Stimulated activated CD4-positive, alpha-beta T cell treated with anti-CD3 and anti-CD28 coated beads, Interleukin-12 subunit alpha, Interleukin-12 subunit beta, amount 100 ng/mL, for 48 hours (primary cell): ENCODE measurements at regions not wholly inside any gene's neighbourhood (a gene's known extent, or its start where the extent isn't known, plus 50 kb on each side); places are given as distances from the start of the nearest gene placed in this dataset.

ENCODE experiments used
- DNase-seq, 3 donors: peaks; one replicate each; pipeline ENCODE4 v3.0.0-alpha.2; 2020; ENCODE audit warnings: low read depth in 2 of 3, low spot score in 1 of 3

DNA sequence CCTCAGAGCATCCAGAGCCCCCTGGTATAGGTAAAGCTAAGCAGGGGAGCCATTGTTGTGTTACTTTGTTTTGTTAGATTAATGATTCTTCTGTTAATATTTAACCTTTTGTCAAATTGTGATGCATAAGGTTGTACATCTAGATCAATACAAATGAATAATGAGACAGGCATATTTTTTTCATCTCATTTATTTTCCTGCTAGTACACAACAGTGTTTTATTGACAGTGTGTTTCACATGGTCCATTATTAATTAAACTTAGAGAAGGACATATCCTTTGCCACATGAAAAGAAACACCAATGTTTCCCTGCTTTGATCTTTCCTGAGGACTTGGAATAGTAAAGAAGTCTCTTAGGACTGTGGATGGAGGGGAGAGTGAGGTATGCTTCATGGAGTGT lies 543.6 kb upstream of the CFAP20DC start:
- DNase-seq, result no peak

DNA sequence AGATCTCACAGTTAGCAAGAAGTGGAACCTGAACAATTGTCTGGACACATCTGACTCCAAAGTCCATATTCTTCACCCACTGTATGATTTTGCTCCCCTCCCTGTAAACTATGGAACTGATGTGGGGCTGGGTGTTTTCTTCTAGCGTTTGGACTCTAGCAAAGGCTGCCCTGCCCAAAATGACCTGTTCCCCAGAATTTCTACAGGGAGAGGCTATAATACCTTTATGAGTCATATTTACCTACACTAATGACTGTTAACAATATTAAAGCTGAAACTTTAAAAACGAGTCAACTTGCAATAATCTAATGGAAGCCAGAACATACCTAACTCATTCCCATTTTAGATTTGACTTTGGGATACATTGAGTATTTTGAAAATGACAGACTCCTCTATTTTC lies 531.2 kb upstream of the CFAP20DC start:
- no peak for DNase-seq

DNA sequence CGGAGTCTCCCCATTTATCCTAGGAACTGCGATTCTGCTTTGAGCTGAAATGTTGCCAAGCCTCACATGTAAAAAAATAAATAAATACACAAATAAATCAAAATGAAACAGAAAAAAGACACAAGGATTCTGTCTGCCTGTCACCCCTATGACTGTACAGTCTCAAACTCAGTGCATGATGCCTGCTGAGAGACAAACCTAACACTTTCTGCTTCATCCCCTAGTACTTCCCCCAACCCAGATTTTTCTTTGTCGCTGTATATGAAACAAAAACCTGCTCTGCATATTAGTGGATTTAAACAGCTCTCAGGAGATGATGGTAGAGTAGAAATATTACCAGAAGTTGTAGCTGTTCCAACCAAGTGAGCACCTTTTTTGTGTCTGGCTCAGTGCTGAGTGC lies 530.7 kb upstream of the CFAP20DC start:
- DNase-seq, result no peak

DNA sequence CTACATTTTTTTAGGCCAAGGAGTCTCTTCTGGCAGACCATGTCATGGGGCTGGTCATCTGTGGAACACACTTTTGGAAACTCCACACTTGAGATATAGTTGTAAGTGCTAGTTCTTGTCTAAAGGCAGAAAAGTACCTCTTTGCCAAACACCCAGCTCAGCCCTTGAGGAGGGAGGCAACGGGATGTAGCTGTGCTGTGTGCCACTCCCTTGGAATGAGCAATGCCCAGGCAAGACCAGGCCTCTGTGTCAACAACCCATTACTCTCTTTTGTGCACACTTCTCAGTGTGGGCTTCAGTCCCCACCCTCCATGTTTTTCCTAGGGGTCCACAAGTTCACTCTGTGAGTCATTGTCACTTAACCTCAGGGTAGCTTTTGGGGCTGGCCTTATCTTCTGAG lies 528.3 kb upstream of the CFAP20DC start:
- no peak for DNase-seq

DNA sequence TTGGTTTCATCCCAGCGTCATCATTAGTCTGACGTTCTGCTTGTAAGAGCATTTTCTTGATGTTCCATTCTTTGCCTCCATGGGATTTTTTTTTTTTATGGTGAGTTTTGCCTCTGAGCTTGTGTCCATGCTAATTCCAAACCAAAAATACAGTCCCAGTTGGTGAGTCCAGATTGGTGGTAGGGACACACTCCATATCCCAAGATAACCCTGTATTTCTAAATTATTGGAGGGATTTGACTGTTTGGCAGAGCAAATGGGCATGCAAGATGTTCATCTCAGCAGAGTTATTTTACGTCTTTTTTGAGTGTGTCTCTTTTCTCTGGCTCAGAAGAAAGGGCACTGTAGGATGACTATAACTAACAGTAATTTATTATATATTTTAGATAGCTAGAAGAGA lies 526.8 kb upstream of the CFAP20DC start:
- DNase-seq, result no peak

DNA sequence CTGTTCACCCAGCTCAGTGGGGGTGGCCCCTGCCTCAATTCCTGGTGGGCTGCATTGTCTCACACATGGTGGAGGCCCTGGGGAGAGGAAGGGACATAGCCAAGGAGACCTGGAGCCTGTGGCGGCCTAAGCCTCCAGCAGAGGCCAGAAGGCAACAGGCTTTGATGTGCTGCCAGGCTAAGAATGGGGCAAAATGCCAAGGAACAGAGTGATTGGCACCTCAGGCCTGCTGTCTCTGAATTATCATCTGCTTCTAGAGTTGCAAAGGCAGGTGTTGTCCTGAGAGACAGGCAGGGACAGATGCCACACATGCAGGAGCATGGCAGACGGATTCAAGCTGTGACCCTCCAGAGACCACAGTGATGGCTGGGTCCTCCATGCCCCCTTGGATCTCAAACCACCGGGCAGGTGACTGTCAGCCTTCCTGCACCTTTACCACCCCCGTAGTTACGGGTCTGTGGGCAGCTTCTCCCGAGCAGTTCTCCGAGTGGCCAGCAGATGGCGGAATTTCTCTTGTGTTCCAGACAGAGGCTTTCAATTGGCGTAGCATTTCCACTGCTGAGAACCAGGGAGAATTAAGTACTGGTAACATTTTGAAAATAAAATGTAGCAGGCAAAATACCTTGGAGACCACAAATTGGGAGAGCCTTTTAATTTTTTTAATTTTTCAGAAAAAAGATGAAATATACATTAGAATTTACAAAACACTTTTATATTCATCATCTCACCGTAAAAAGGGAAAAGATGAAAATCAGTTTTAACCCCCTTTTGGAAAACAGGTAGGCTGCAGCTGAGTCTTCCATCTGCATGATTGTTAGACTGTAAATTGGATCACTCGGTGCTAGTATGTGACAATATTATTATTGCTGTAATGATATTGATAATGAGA lies 525.5 kb upstream of the CFAP20DC start:
- DNase-seq, result peak; percentile 78 to 89 (median 79)

DNA sequence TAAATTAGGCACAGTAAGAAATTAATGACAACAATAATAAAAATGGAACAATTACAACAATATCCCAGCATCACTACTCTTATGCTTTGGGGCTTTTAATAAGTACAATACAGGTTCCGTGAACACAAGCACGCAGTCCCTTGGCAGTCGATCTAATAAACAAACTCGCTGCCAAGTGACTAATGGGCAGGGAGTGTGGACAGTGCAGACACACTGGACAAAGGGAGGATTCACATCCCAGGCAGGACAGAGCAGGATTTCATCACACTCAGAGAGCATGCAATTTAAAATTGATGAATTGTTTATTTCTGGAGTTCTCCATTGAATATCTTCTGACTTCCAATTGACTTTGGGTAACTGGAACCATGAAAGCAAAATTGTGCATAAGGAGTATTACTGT lies 524.1 kb upstream of the CFAP20DC start:
- no peak for DNase-seq

DNA sequence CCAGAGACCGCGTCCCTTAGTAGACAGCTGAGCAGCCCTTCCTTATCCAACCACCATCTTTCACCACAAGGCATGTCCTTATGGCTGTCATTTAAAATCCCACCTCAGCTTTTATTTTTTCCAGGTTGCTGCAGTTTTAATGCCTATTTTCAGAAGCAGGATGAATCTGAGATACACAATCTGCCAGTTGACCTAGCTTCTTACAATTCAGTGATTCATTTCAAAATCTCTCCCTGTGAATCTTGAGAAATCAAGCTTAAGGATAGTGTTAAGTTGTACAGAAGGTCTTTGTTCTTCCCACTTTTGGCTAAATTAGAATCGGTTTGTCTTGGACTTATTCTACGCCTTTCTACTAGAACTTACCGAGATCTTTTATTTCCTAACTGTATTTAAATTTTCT lies 522.3 kb upstream of the CFAP20DC start:
- no peak for DNase-seq

DNA sequence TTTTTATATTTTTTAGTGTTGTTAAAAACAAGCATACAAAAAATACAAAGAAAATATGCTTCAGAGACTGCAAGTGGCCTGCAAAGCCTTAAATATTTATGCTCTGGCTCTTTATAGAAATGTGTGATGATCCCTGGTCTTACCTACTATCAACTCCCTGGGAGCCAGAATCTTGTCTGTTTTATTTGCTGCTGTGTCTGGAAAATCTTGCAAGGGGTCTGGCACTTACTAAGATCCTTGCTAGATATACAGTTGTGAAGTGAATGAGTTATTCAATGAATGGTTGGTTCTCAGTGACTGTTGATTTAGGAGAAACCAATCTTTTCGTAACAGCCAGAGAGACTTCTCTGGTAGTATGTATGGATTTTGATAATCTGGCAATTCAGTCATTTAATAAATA lies 521.0 kb upstream of the CFAP20DC start:
- DNase-seq, result no peak

DNA sequence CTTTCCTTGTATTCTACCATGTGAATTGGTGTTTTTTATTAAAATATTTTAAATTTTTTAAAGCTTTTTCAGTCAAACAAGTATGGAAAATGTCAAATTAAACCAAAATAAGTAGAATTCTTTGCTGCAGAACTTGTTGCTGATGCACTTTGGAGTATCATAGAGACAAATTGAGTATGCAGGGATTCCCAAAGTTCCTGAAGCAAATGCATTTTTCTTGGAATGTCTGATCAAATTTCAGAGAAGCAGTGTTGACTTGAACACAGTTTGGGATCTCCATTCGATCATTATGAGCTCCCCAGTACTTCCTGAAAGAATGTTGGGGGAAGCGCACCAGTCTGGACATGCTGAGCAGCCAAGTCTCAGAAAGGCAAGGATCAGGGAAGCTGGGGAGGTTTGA lies 517.8 kb upstream of the CFAP20DC start:
- no peak for DNase-seq

DNA sequence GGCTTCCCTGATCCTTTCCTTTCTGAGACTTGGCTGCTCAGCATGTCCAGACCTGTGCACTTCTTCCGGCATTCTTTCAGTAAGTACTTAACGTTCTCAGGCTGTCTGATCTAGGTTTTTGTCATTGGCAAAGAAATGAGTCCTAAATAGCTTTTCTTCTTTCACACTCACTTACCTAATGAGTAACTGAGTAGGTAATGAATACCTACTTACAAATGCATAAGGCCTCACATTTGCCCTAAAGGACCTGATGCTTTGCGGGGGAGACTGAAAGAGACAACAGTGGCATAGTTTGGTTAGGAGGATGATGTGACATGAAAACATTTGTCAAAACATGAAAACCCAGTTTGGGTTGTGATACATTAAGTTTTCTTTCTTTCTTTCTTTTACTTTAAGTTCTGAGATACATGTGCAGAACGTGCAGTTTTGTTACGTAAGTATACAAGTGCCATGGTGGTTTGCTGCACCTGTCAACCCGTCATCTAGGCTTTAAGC lies 516.7 kb upstream of the CFAP20DC start:
- DNase-seq, result no peak

DNA sequence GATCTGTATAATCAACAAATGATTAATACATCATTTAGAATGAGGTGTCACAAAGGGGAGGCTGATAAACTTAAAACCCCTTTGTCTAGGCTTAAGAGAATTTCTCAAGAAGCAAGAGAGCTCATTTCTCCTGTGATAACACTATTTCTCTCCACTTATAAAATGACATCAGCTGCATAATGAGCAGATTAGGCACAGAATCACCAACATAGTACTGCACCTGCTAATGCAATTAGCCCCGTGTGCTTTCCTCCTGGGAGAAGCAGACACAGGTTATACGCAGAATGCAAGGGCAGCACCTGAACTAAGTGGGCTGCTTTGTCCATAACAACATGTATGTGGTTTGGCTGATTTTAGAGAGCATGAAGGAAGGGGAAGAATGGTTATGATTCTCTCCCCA lies 515.3 kb upstream of the CFAP20DC start:
- no peak for DNase-seq

DNA sequence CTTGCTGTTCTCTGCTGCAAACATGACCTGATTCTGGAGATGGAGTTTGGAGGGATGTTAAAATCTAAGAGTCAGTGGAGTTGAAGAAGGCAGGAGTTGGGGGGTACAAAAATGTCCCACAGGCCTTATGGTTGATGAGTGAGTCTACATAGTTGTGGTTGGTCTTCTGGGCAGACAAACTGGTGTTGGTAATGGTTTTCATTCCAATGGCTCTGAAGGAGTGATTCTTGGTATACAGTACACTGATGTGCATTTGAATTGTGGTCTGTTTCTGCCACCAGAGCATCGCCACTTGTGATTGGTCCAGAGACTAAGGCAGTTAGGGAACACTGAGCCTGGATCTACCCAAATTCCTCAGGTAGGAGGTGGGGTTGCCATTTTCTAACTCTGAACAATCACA lies 514.1 kb upstream of the CFAP20DC start:
- no peak for DNase-seq

DNA sequence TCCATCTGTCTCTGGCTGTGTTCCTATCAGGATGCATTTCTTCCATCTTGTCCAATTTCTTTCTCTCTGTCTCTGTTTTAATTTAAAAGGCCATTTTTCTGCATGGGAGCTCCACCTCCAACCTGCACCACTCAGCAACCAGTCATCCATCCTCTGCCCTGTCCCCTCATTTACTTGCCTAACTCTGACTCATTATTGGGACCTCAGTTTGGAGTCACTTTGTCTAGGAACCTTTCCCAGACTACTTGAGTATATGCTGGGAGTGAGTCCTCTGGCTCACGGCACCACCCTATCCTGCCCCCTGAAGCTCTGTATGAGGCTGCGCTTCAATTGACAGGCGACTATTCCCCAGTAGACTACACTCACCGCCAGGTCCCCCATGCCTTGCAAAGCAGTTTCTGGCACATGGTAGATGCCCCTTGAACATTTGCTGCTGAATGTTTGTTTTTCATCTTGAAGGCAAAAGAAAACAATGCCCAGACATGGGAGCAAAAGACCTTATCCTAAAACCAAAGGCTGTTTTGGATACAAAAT lies 513.3 kb upstream of the CFAP20DC start:
- no peak for DNase-seq

DNA sequence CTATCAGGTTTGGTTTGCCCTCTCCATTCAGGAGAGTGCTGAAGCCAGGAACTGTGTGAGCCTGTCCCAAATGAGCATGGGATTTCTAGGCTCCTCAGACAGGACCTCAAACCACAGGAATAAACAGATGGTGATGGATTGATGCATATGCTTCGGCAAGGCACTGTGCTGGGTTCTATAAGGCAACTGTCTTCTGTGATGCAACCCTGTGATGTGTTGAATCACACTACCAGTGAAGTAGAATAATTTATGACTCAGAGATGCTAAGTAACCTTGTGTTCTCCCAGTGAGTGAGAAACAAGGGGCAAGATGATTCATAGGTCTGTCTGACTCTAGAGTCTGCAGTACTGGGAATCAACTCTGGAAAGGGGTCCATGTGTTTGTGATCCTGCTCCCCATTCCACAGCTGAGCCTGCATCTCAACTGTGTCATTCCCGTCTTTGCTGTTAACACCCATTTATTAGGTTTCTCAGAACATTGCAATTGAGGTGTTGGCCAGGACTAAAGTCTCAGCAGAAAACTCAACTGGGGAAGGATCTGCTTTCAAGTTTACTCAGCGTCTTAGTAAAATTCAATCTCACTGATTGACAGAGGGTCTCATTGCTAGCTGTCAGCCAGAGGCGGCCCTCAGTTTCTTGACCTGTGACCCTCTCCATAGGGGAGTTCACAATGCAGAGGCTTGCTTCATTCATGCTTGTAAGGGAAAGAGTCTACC lies 510.1 kb upstream of the CFAP20DC start:
- peak in 1 of 3 donors; percentile 59 for DNase-seq

DNA sequence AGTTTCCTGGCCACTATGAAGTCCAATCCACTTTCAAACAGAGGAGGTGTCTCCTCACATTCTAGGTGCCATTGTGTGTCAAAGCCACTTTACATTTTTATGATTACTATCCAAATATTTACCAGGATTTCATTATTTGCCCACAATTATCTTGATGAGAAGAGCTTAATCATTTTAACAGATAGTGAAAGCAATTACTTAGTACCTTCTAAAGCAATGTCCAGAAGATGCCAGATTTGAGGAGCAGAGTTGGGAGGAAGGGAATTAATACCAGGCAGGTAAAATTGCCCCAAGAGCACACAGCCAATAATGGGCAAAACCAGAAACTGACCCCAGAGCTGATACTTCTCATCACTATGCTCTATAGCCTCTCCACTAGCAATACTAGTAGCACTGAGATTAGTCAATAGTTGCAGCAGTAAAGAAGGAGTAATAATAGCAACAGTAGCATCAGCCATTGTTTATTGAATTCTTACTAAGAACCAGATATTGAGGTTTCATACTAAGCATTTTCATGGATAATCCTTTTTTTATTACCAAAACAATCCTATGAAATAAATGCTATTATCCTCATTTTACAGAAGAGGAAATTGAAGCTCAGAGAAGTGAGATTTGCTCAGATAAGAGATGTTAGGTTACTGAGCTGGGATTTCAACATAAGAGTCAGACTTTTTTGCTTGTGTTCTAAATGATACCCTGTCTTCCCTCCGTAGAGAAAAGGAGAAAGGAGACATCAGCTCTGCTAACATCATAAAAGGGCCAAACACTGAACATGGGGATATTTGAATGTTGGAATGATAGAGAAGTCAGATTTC lies 509.3 kb upstream of the CFAP20DC start:
- no peak for DNase-seq

DNA sequence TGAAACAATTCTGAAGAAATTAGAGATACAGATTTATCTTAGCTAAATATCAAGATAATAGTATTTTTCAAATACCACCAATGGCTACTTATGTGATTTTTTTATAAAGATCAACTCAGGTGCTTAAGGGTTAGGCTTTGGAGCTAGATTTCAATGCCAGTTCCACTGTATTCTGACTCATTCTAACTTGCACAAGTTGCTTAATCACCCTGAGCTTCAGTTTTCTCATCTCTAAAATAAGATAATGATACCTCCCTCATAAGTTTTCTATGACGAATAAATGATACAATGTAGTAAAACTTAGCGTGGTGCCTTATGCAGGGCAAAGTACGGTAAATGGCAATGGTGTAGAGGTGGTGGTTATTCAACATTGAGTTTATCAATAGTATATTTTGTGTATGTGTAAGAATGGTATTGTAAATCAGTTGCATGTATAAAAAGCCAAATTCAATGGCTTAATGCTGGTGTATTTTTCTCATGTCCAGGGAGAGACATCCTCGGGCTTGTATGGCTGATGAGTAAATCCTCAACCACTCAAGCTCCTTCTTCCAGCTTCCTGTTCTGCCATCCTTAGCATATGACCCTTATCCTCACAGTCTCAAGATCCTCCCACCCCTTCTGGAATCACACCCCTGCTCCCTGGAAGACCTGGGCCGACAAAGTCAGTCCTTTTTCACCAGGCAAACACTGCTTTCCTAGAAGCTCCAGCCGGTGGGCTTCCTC lies 505.9 kb upstream of the CFAP20DC start:
- no peak for DNase-seq

DNA sequence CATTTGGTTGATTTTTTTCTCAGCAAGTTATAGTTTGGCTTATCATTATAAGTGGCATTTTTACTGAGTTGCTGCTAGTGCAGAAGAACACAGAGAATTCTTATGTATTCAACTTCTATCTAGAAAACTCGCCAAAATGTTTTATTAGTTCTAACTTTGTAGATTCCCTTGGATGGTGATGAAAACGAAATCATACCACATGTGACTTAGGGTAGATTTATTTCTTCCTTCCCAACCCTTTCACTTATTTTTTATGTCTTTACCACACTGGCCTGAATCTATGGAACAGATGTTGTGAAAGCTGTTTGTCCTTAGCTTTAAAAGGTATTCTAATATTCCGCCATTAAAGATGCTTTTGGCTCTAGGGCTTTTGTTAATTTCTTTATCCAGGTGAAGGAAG lies 503.3 kb upstream of the CFAP20DC start:
- no peak for DNase-seq

DNA sequence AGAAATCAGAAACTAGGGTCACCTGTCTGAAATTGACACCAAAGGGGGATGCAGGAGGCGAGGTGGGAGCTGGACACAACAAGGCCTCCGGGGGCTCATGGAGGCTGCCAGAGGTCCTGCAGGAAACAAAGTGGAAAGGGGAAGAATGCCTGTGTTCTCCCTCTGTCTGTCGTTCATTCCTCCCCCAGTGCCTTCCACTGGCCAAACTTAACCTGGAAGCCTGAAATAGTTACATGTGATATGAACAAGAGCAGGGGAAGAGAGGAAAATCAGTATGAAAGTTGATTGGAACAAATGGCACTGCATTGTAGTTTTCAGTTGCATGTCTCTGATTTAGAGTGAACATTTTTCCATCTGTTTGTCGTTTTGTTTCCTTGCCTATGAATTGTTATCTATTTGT lies 502.0 kb upstream of the CFAP20DC start:
- DNase-seq, result no peak

DNA sequence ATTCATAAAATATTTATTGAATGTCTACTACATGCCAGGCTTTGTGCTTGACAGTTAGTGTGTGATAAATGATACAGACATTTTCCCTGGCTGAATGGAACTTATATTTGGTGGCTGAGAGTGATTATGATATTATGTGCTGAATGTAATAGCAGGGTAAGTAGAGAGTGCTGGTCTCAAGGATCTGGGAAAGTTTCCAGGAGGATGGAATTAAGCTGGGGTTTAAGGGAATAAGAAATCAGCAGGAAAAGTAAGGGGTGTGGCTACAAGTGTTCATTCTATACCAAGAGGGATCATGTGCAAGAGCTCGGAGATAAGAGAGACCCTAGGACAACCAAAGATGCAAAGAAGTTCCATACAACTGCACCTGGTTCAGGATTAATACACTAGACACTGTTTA lies 500.1 kb upstream of the CFAP20DC start:
- DNase-seq, result no peak

DNA sequence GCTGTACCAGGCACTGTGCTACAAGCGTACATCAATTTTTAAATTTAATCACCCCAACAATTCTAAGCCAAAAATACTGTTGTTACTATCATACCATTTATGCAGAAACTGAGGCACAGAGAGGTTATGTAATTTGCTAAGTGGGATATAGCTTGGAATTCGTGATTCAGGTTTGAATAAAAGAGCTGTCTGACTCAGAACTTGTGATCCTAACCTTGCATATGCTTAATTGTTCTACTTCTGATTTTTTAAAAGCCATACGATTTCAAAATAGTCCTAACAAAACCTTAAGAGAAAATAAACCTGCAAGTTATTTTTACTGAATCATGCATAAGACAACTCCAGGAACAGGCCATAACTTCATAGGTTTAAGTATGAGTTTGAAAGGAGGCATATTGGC lies 498.0 kb upstream of the CFAP20DC start:
- no peak for DNase-seq
